ENCODE measurements at regions not wholly inside any gene's neighbourhood (a gene's known extent, or its start where the extent isn't known, plus 50 kb on each side); places are given as distances from the start of the nearest gene placed in this dataset.

DNA sequence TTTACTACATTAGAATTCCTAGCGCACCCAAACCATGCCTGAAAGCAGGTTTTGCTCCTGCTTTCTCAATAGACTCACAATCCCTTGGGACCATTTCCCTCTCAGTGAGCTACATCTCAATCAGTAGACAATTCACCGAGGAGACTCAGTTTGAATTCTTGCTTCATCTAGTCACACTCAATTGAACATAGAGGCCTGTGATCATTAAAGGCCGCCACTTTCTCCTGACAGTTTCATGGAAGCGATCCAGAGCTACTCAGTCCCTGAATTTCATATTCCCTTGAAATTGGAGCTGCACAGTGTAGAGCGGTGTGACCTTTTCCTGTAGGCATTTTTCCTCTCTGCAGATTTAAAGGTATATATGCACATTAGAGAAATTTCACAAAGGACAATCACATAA, 193.9 kb upstream of the SPOCK3 start:
- Histone ChIP-seq H3K27ac (ENCODE audit: extremely low read length, insufficient read depth, low read length) (no peak overlapping the region), H3K9me3 (ENCODE audit: low read length) (0 out of 2 replicates have a peak, but pooled peaks cover 6% of the 10 kb centered on the region), H3K4me3 (replicated peaks in 1 of 3; ENCODE audit: insufficient read depth in 1 of 3, low read depth in 2 of 3, low read length in 3 of 3) (no peak overlapping the region), H3K36me3 (replicated peaks in 1 of 2; ENCODE audit: control insufficient read depth in 1 of 2, insufficient read depth in 2 of 2, low read length in 2 of 2) (no peaks in the 10 kb centered on the region), H3K79me2 (ENCODE audit: insufficient read depth, low read length) (no peaks in the 10 kb centered on the region), H3K4me1 (ENCODE audit: insufficient read depth, low read length) (no peaks in the 10 kb centered on the region), H2AFZ (ENCODE audit: low read length) (no peak overlapping the region), H4K20me1 (ENCODE audit: insufficient read depth, low read length) (no peaks in the 10 kb centered on the region), H3K27me3 (ENCODE audit: control insufficient read depth in 1 of 2, insufficient read depth in 2 of 2, low read length in 2 of 2) (no peaks in the 10 kb centered on the region), H3K9ac (ENCODE audit: insufficient read depth, low read depth, low read length) (no peak overlapping the region), H3K4me2 (ENCODE audit: low read depth, low read length) (no peak overlapping the region)
- in situ Hi-C loops (cut with HindIII; ENCODE audit: extremely low pct_ligation_motif_present, low pct_unique_long_range_greater_than_20kb) = no loop called here
- FAIRE-seq (no peak), ATAC-seq (no peak), DNase-seq (ENCODE audit: low spot score) (no peak)
- CTCF ChIA-PET (ENCODE audit: low intra/inter-chr PET ratio, low total read pairs) = no interaction called here
- 21% methylated on average over 5 of the region's 5 CpGs for WGBS (ENCODE audit: low lambda C conversion rate)
- intact Hi-C loops (cut with micrococcal nuclease; ENCODE audit: unreplicated experiment) = loop anchor here (2.0 kb wide), 1 partner anchor 71 kb away; no protein-coding TSS in a partner anchor
- TF ChIP-seq ZSCAN20 (CRISPR knock-in tag; IDR thresholded peaks at IDR 0.05; ENCODE audit: borderline replicate concordance) (no peak), ZNF230 (CRISPR knock-in tag; IDR thresholded peaks at IDR 0.05) (no peak), ZNF639 (CRISPR knock-in tag; conservative IDR thresholded peaks at IDR 0.05) (no peak), GPN1 (CRISPR knock-in tag; IDR thresholded peaks at IDR 0.05; ENCODE audit: borderline replicate concordance) (no peak), SIN3A (IDR thresholded peaks at IDR 0.05; ENCODE audit: borderline replicate concordance, low read depth, low read length) (no peak), ZNF776 (CRISPR knock-in tag; IDR thresholded peaks at IDR 0.05) (no peak)
- TF ChIP-seq, protein P1, sequence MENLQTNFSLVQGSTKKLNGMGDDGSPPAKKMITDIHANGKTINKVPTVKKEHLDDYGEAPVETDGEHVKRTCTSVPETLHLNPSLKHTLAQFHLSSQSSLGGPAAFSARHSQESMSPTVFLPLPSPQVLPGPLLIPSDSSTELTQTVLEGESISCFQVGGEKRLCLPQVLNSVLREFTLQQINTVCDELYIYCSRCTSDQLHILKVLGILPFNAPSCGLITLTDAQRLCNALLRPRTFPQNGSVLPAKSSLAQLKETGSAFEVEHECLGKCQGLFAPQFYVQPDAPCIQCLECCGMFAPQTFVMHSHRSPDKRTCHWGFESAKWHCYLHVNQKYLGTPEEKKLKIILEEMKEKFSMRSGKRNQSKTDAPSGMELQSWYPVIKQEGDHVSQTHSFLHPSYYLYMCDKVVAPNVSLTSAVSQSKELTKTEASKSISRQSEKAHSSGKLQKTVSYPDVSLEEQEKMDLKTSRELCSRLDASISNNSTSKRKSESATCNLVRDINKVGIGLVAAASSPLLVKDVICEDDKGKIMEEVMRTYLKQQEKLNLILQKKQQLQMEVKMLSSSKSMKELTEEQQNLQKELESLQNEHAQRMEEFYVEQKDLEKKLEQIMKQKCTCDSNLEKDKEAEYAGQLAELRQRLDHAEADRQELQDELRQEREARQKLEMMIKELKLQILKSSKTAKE (CRISPR knock-in tag; IDR thresholded peaks at IDR 0.05; ENCODE audit: borderline replicate concordance) = no peak
- TF ChIP-seq, protein P2, sequence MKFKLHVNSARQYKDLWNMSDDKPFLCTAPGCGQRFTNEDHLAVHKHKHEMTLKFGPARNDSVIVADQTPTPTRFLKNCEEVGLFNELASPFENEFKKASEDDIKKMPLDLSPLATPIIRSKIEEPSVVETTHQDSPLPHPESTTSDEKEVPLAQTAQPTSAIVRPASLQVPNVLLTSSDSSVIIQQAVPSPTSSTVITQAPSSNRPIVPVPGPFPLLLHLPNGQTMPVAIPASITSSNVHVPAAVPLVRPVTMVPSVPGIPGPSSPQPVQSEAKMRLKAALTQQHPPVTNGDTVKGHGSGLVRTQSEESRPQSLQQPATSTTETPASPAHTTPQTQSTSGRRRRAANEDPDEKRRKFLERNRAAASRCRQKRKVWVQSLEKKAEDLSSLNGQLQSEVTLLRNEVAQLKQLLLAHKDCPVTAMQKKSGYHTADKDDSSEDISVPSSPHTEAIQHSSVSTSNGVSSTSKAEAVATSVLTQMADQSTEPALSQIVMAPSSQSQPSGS (CRISPR knock-in tag; IDR thresholded peaks at IDR 0.05) = no peak
- no TSS peak for BruUV-seq (replicated peaks)
- POLR2A ChIA-PET = no interaction called here

Measured in HepG2 (cell line).